Keratinocyte (primary cell): ENCODE measurements at regions not wholly inside any gene's neighbourhood (a gene's known extent, or its start where the extent isn't known, plus 50 kb on each side); places are given as distances from the start of the nearest gene placed in this dataset.
A peak's percentile ranks its signal among the peaks of the same experiment; 100 is the strongest.

Experiments
- DNase-seq: peaks from one replicate; pipeline ENCODE4 v3.0.0-alpha.2; 2011; ENCODE audit warnings: low read depth, missing footprints, low spot score
- FAIRE-seq: peaks from 2 replicates; lab custom pipeline; 2011; peaks lifted over from hg19 to GRCh38; lab: Jason Lieb, UNC
- H2AFZ ChIP-seq: 2 replicates; pipeline ENCODE4 v1.6.0; 2012; ENCODE audit warnings: low read length, control low read depth, inconsistent platforms; ENCODE audit not compliant: control insufficient read depth
- H3K27ac ChIP-seq: 2 replicates; pipeline ENCODE4 v1.5.1; 2011; ENCODE audit warnings: low read length; ENCODE audit not compliant: control insufficient read depth, insufficient read depth
- H3K27me3 ChIP-seq: 3 replicates; pipeline ENCODE4 v1.6.0; 2011; ENCODE audit warnings: low read length; ENCODE audit not compliant: control insufficient read depth, insufficient read depth; ENCODE audit errors: extremely low read depth
- H3K36me3 ChIP-seq, 2 experiments: 2 replicates in 1 of 2; 3 replicates in 1 of 2; pipeline ENCODE4 v1.5.1; 2011; ENCODE audit warnings: low read length in 2 of 2, mild to moderate bottlenecking in 1 of 2; ENCODE audit not compliant: control insufficient read depth in 2 of 2, insufficient read depth in 2 of 2; ENCODE audit errors: extremely low read depth in 1 of 2
- H3K4me1 ChIP-seq: 3 replicates; pipeline ENCODE4 v1.5.1; 2011; ENCODE audit warnings: low read length; ENCODE audit not compliant: control insufficient read depth, insufficient read depth; ENCODE audit errors: extremely low read depth
- H3K4me2 ChIP-seq: 3 replicates; pipeline ENCODE4 v1.6.0; 2011; ENCODE audit warnings: low read depth, low read length; ENCODE audit not compliant: control insufficient read depth, insufficient read depth; ENCODE audit errors: extremely low read depth
- H3K4me3 ChIP-seq, 3 experiments: fragments of 200-600 bp in 1 of 3; sonication (generic) in 1 of 3; 2 replicates in 2 of 3; 3 replicates in 1 of 3; pipeline ENCODE4 v1.5.1; 2011 to 2016; ENCODE audit warnings: low read length in 3 of 3, mild to moderate bottlenecking in 3 of 3, control low read depth in 2 of 3, inconsistent platforms in 1 of 3, low read depth in 1 of 3, mixed read lengths in 1 of 3, mixed run types in 1 of 3, moderate library complexity in 1 of 3; ENCODE audit not compliant: control insufficient read depth in 2 of 3, insufficient read depth in 2 of 3; ENCODE audit errors: extremely low read depth in 1 of 3
- H3K79me2 ChIP-seq: 2 replicates; pipeline ENCODE4 v1.6.0; 2012; ENCODE audit warnings: low read length; ENCODE audit not compliant: control insufficient read depth, insufficient read depth
- H3K9ac ChIP-seq: 3 replicates; pipeline ENCODE4 v1.6.0; 2011; ENCODE audit warnings: low read length; ENCODE audit not compliant: control insufficient read depth, insufficient read depth; ENCODE audit errors: extremely low read depth
- H3K9me1 ChIP-seq: 3 replicates; pipeline ENCODE4 v1.6.0; 2011; ENCODE audit warnings: low read length; ENCODE audit not compliant: control insufficient read depth, insufficient read depth; ENCODE audit errors: extremely low read depth
- H3K9me3 ChIP-seq: 2 replicates; pipeline ENCODE4 v1.5.1; 2012; ENCODE audit warnings: low read depth, low read length; ENCODE audit not compliant: control insufficient read depth
- H4K20me1 ChIP-seq: 3 replicates; pipeline ENCODE4 v1.6.0; 2011; ENCODE audit warnings: low read length; ENCODE audit not compliant: control insufficient read depth, insufficient read depth; ENCODE audit errors: extremely low read depth
- EZH2 ChIP-seq: IDR thresholded peaks from one replicate; pipeline ENCODE4 v1.6.1; 2012; ENCODE audit warnings: inconsistent platforms, mild to moderate bottlenecking, low read length, moderate library complexity
- dilution Hi-C: fragments of 300-500 bp; cut with MboI; formaldehyde crosslinking; loops from one replicate; pipeline ENCODE4 v1.7.0; 2020; ENCODE audit warnings: low sequenced_read_pairs; ENCODE audit not compliant: extremely low pct_ligation_motif_present
- TF ChIP-seq, protein P1 (sequence below), 3 experiments: IDR thresholded peaks in 1 of 3; conservative IDR thresholded peaks in 1 of 3; optimal IDR thresholded peaks in 1 of 3; 2 replicates in 2 of 3; 3 replicates in 1 of 3; pipeline versions ENCODE3 to v1.5.1; 2011; ENCODE audit warnings: low read length in 3 of 3, mild to moderate bottlenecking in 3 of 3, moderate library complexity in 2 of 3, control low read depth in 1 of 3, inconsistent platforms in 1 of 3; ENCODE audit not compliant: insufficient read depth in 2 of 3; ENCODE audit errors: extremely low read depth in 1 of 3

DNA sequence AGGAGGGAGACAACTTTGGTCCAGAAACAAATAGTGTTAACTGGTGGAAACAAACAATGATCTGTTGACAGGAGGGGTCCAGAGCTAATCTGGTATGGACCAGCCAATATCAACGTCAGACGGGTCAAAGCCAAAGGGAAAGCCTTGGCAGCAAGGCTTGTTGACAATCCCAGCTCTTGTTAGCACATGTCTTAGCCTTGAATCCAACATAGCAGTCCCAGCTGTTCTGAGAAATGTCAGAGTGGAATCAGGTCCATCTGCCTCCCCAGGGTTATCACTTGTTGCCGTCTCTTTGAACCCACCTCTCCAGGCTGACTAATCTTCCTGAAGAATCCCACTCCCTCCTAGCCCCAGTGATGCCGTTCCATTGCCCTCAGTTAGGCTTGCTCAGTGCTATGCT, 404.6 kb upstream of the MCTP2 start:
- Histone ChIP-seq H3K27me3 (no peaks in the 10 kb centered on the region), H3K9me1 (no peaks in the 10 kb centered on the region), H3K4me3 (no peak overlapping the region), H3K79me2 (no peaks in the 10 kb centered on the region), H3K36me3 (no peaks in the 10 kb centered on the region), H2AFZ (no peak overlapping the region), H3K9me3 (no peaks in the 10 kb centered on the region), H3K27ac (no peak overlapping the region), H3K4me2 (no peak overlapping the region), H3K9ac (no peak overlapping the region), H3K4me1 (peaks cover 37% of the 10 kb centered on the region), H4K20me1 (no peaks in the 10 kb centered on the region)
- DNase-seq (no peak), FAIRE-seq (peak; percentile 59)
- TF ChIP-seq EZH2: no peak
- dilution Hi-C loops: no loop called here

DNA sequence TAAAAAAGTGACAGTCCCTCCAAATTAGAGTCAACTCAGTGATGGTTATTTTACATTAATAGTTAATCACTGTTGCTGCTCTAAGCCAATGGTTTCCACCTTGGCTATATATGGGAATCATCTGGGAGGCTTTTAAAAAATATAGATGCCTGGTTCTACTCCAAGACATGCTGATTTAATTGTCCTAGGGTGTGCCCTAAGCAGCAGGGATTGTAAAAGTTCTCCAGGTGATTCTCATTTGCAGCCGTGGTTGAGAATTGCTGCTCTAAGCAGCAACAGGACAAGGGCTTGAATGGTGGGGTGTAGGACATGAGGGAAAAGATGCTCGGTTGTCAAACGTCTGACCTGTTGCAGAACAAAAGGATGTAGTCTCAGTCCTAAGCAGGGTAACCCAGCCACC, 405.1 kb upstream of the MCTP2 start:
- no peak overlapping the region for H3K9ac ChIP-seq
- H4K20me1 ChIP-seq: no peaks in the 10 kb centered on the region
- no peaks in the 10 kb centered on the region for H3K36me3 ChIP-seq
- H3K4me1 ChIP-seq: peaks cover 32% of the 10 kb centered on the region
- no peak overlapping the region for H2AFZ ChIP-seq
- DNase-seq: no peak
- no peaks in the 10 kb centered on the region for H3K27me3 ChIP-seq
- no peak overlapping the region for H3K4me3 ChIP-seq
- no peaks in the 10 kb centered on the region for H3K9me3 ChIP-seq
- no peaks in the 10 kb centered on the region for H3K79me2 ChIP-seq
- H3K9me1 ChIP-seq: no peaks in the 10 kb centered on the region
- no peak overlapping the region for H3K27ac ChIP-seq
- H3K4me2 ChIP-seq: no peak overlapping the region
- no peak for TF ChIP-seq EZH2
- TF ChIP-seq, protein P1, sequence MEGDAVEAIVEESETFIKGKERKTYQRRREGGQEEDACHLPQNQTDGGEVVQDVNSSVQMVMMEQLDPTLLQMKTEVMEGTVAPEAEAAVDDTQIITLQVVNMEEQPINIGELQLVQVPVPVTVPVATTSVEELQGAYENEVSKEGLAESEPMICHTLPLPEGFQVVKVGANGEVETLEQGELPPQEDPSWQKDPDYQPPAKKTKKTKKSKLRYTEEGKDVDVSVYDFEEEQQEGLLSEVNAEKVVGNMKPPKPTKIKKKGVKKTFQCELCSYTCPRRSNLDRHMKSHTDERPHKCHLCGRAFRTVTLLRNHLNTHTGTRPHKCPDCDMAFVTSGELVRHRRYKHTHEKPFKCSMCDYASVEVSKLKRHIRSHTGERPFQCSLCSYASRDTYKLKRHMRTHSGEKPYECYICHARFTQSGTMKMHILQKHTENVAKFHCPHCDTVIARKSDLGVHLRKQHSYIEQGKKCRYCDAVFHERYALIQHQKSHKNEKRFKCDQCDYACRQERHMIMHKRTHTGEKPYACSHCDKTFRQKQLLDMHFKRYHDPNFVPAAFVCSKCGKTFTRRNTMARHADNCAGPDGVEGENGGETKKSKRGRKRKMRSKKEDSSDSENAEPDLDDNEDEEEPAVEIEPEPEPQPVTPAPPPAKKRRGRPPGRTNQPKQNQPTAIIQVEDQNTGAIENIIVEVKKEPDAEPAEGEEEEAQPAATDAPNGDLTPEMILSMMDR (optimal IDR thresholded peaks at IDR 0.05 in 1 of 3, IDR thresholded peaks at IDR 0.05 in 1 of 3, conservative IDR thresholded peaks at IDR 0.05 in 1 of 3; ENCODE audit: extremely low read depth in 1 of 3, insufficient read depth in 2 of 3, low read length in 3 of 3): no peak
- dilution Hi-C loops: no loop called here
- no peak for FAIRE-seq

DNA sequence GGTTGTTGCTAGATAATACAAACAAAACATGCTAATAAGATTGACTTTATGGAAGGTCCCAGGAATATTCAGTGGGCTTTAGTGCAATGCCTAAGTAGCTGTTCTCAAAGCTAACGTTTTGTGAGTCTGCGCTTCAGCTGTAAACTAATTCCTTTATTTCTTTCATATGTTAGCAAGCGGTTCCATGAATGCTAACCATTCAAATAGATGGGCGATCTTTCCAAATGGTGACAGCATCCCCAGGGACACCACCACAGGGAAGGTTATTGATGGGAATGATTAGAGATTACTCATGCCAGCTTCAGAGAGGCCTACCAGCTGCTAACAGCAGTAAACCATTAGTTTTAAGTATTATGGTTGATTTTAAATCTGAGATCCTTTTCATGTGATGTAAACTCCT, 405.7 kb upstream of the MCTP2 start:
- Histone ChIP-seq H4K20me1 (no peaks in the 10 kb centered on the region), H3K27me3 (no peaks in the 10 kb centered on the region), H3K9me1 (no peaks in the 10 kb centered on the region), H3K4me1 (peaks cover 26% of the 10 kb centered on the region), H3K4me2 (no peak overlapping the region), H3K9me3 (no peaks in the 10 kb centered on the region), H3K9ac (no peak overlapping the region), H3K36me3 (no peaks in the 10 kb centered on the region), H3K4me3 (no peak overlapping the region), H3K27ac (no peak overlapping the region), H3K79me2 (no peaks in the 10 kb centered on the region), H2AFZ (no peak overlapping the region)
- dilution Hi-C loops: no loop called here
- FAIRE-seq (no peak), DNase-seq (no peak)
- TF ChIP-seq, protein P1 (optimal IDR thresholded peaks at IDR 0.05 in 1 of 3, IDR thresholded peaks at IDR 0.05 in 1 of 3, conservative IDR thresholded peaks at IDR 0.05 in 1 of 3; ENCODE audit: extremely low read depth in 1 of 3, insufficient read depth in 2 of 3, low read length in 3 of 3): no peak
- no peak for TF ChIP-seq EZH2
